Ascending aorta (tissue), 2 donors: ENCODE measurements at regions not wholly inside any gene's neighbourhood (a gene's known extent, or its start where the extent isn't known, plus 50 kb on each side); places are given as distances from the start of the nearest gene placed in this dataset.

Experiments used
- DNase-seq, 2 donors: peaks; one replicate each; pipeline ENCODE4 v3.0.0-alpha.2; 2019; ENCODE audit warnings: low spot score in 2 of 2
- H3K27ac ChIP-seq, 2 donors: fragments of 200-600 bp; sonication (generic); one replicate each; pipeline ENCODE4 v1.5.1; 2016 to 2017; ENCODE audit warnings: mild to moderate bottlenecking in 1 of 2
- H3K27me3 ChIP-seq: fragments of 200-600 bp; sonication (generic); one replicate; pipeline ENCODE4 v1.5.1; 2017
- H3K36me3 ChIP-seq, 2 donors: fragments of 200-600 bp; sonication (generic); one replicate each; pipeline ENCODE4 v1.5.1; 2016
- H3K4me1 ChIP-seq, 2 donors: fragments of 200-600 bp; sonication (generic); one replicate each; pipeline ENCODE4 v1.5.1; 2016 to 2017; ENCODE audit warnings: mild to moderate bottlenecking in 1 of 2
- H3K4me3 ChIP-seq, 2 donors: fragments of 200-600 bp; sonication (generic); one replicate each; pipeline ENCODE4 v1.5.1; 2016 to 2017; ENCODE audit warnings: mild to moderate bottlenecking in 1 of 2
- H3K9me3 ChIP-seq, 2 donors: fragments of 200-600 bp; sonication (generic); one replicate each; pipeline ENCODE4 v1.5.1; 2016
- CTCF ChIP-seq, 3 experiments: fragments of 200-600 bp in 2 of 3; fragments of 450-650 bp in 1 of 3; sonication (generic) in 2 of 3; IDR thresholded peaks; one replicate each; pipeline ENCODE4 v1.5.1; 2016 to 2019; ENCODE audit warnings: antibody characterized with exemption in 3 of 3, mild to moderate bottlenecking in 1 of 3, moderate library complexity in 1 of 3
- intact Hi-C: fragments of 100-400 bp; cut with DNase I; formaldehyde crosslinking; loops from one replicate; pipeline ENCODE4 v1.15.1; 2023

GRCh38 chr5:68046445-68046844, 169.1 kb upstream of the PIK3R1 start:
- Histone ChIP-seq H3K4me3 (no peak overlapping the region), H3K4me1 (no peaks in the 10 kb centered on the region), H3K27ac (no peak overlapping the region), H3K27me3 (no peaks in the 10 kb centered on the region), H3K9me3 (no peaks in the 10 kb centered on the region), H3K36me3 (no peaks in the 10 kb centered on the region)
- no peak for TF ChIP-seq CTCF (IDR thresholded peaks at IDR 0.05)
- DNase-seq: peak; percentile 24 to 69
- intact Hi-C loops: no loop called here

GRCh38 chr5:68041293-68041692, 174.3 kb upstream of the PIK3R1 start:
- no peaks in the 10 kb centered on the region for H3K36me3 ChIP-seq
- intact Hi-C loops: no loop called here
- no peak for DNase-seq
- no peaks in the 10 kb centered on the region for H3K4me1 ChIP-seq
- no peak overlapping the region for H3K27ac ChIP-seq
- H3K4me3 ChIP-seq: no peak overlapping the region
- H3K9me3 ChIP-seq: no peaks in the 10 kb centered on the region
- no peaks in the 10 kb centered on the region for H3K27me3 ChIP-seq
- TF ChIP-seq CTCF (IDR thresholded peaks at IDR 0.05): no peak

GRCh38 chr5:68037546-68037945, 178.0 kb upstream of the PIK3R1 start:
- H3K4me3 ChIP-seq: no peak overlapping the region
- H3K9me3 ChIP-seq: no peaks in the 10 kb centered on the region
- H3K4me1 ChIP-seq: peaks cover 8 to 13% of the 10 kb centered on the region in 2 donors
- no peaks in the 10 kb centered on the region for H3K36me3 ChIP-seq
- TF ChIP-seq CTCF (IDR thresholded peaks at IDR 0.05): no peak
- intact Hi-C loops: no loop called here
- no peak overlapping the region for H3K27ac ChIP-seq
- no peak for DNase-seq
- no peaks in the 10 kb centered on the region for H3K27me3 ChIP-seq

- peak in 1 of 2 donors; percentile 79 for DNase-seq
- intact Hi-C loops: no loop called here
- Histone ChIP-seq H3K36me3 (no peaks in the 10 kb centered on the region), H3K9me3 (no peaks in the 10 kb centered on the region), H3K4me1 (peaks cover 8 to 17% of the 10 kb centered on the region in 2 donors), H3K27me3 (no peaks in the 10 kb centered on the region), H3K4me3 (no peak overlapping the region), H3K27ac (peak overlapping the region in 1 of 2 donors; percentile 39)
- no peak for TF ChIP-seq CTCF (IDR thresholded peaks at IDR 0.05)
These were observed 181.5 kb upstream of the PIK3R1 start for GRCh38 chr5:68033961-68034571.

GRCh38 chr5:68033029-68033428, 182.5 kb upstream of the PIK3R1 start:
- DNase-seq: no peak
- H3K9me3 ChIP-seq: no peaks in the 10 kb centered on the region
- H3K27ac ChIP-seq: no peak overlapping the region
- H3K4me3 ChIP-seq: no peak overlapping the region
- intact Hi-C loops: no loop called here
- H3K36me3 ChIP-seq: no peaks in the 10 kb centered on the region
- no peak for TF ChIP-seq CTCF (IDR thresholded peaks at IDR 0.05)
- peaks cover 8 to 25% of the 10 kb centered on the region in 2 donors for H3K4me1 ChIP-seq
- no peaks in the 10 kb centered on the region for H3K27me3 ChIP-seq
